ENCODE measurements at regions not wholly inside any gene's neighbourhood (a gene's known extent, or its start where the extent isn't known, plus 50 kb on each side); places are given as distances from the start of the nearest gene placed in this dataset.
"Not testable (repeated sequence)": the region's sequence is repeated elsewhere in the genome, so short reads cannot be mapped to it uniquely, and the experiment has no call there.

GRCh38 chr12:131557078-131557709 is 153.7 kb upstream of the SFSWAP start:
- Histone ChIP-seq H3K4me3 (no peak overlapping the region), H3K4me1 (no peaks in the 10 kb centered on the region), H3K9me3 (no peaks in the 10 kb centered on the region), H3K27ac (no peak overlapping the region), H3K27me3 (no peaks in the 10 kb centered on the region), H3K36me3 (no peaks in the 10 kb centered on the region)
- intact Hi-C loops (cut with DNase I): no loop called here
- DNase-seq (ENCODE audit: low spot score in 2 of 2): no peak
- no peak for TF ChIP-seq CTCF (IDR thresholded peaks at IDR 0.05)

- Histone ChIP-seq H3K4me3 (no peak overlapping the region), H3K27me3 (no peaks in the 10 kb centered on the region), H3K27ac (no peak overlapping the region)
Observed at GRCh38 chr12:131559517-131560516, 151.1 kb upstream of the SFSWAP start.

GRCh38 chr12:131561051-131561450 is 149.8 kb upstream of the SFSWAP start:
- H3K4me1 ChIP-seq: no peaks in the 10 kb centered on the region
- TF ChIP-seq CTCF (IDR thresholded peaks at IDR 0.05): no peak
- DNase-seq (ENCODE audit: low spot score in 2 of 2): no peak
- no peaks in the 10 kb centered on the region for H3K27me3 ChIP-seq
- no peak overlapping the region for H3K27ac ChIP-seq
- no peaks in the 10 kb centered on the region for H3K36me3 ChIP-seq
- no peaks in the 10 kb centered on the region for H3K9me3 ChIP-seq
- no peak overlapping the region for H3K4me3 ChIP-seq
- intact Hi-C loops (cut with DNase I): no loop called here

More at GRCh38 chr12:131559517-131560516, 151.1 kb upstream of the SFSWAP start:
- DNase-seq (ENCODE audit: low spot score in 2 of 2): no peak
- intact Hi-C loops (cut with DNase I): no loop called here
- Histone ChIP-seq H3K9me3 (no peaks in the 10 kb centered on the region), H3K4me1 (no peaks in the 10 kb centered on the region), H3K36me3 (no peaks in the 10 kb centered on the region)
- no peak for TF ChIP-seq CTCF (IDR thresholded peaks at IDR 0.05)

- H3K27me3 ChIP-seq: no peaks in the 10 kb centered on the region
- no peaks in the 10 kb centered on the region for H3K4me1 ChIP-seq
- no peaks in the 10 kb centered on the region for H3K36me3 ChIP-seq
- intact Hi-C loops (cut with DNase I): no loop called here
- H3K27ac ChIP-seq: no peak overlapping the region
- no peak for TF ChIP-seq CTCF (IDR thresholded peaks at IDR 0.05)
- H3K4me3 ChIP-seq: no peak overlapping the region
- H3K9me3 ChIP-seq: no peaks in the 10 kb centered on the region
- DNase-seq (ENCODE audit: low spot score in 2 of 2): no peak
Observed at GRCh38 chr12:131561891-131562684, 148.8 kb upstream of the SFSWAP start.

GRCh38 chr12:131564138-131564727 is 146.7 kb upstream of the SFSWAP start:
- H3K36me3 ChIP-seq; H3K27ac ChIP-seq; H3K4me3 ChIP-seq; intact Hi-C loops (cut with DNase I); H3K9me3 ChIP-seq; H3K4me1 ChIP-seq; H3K27me3 ChIP-seq; DNase-seq (ENCODE audit: low spot score in 2 of 2): not testable (repeated sequence)

Measured in ascending aorta (tissue), 2 donors.